ENCODE measurements at regions not wholly inside any gene's neighbourhood (a gene's known extent, or its start where the extent isn't known, plus 50 kb on each side); places are given as distances from the start of the nearest gene placed in this dataset.

DNA sequence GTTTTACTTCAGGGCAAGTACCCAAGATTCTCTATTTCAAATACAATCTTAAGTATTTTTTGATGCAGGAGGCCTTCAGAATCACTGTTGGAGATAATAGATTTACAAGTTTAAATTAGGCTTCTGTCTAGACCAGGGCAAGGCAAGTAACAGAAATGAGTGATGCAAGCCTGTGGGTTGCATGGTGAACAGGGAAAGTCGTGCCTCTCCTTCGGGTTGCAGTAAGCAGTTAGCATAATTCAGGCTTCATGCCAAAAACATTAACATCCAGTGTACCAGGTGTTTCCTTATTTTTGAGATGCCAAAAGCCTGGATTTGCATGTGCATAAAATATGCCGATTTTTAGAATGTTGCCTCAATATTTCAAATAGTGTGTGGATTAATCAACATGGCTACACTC, 369.0 kb downstream of the CAAP1 start:
- TF ChIP-seq CREB5 (CRISPR knock-in tag; IDR thresholded peaks at IDR 0.05; ENCODE audit: low read depth): no peak
- no peak for TF ChIP-seq ZNF70 (CRISPR knock-in tag; IDR thresholded peaks at IDR 0.05)
- TF ChIP-seq TCF4 (CRISPR knock-in tag; IDR thresholded peaks at IDR 0.05; ENCODE audit: borderline replicate concordance): no peak
- TF ChIP-seq ARNTL (CRISPR knock-in tag; IDR thresholded peaks at IDR 0.05; ENCODE audit: borderline replicate concordance, low read depth): no peak
- TF ChIP-seq OSR1 (CRISPR knock-in tag; IDR thresholded peaks at IDR 0.05): no peak
- TF ChIP-seq ZNF565 (CRISPR knock-in tag; conservative IDR thresholded peaks at IDR 0.05; ENCODE audit: low read depth): no peak
- TF ChIP-seq RARB (CRISPR knock-in tag; IDR thresholded peaks at IDR 0.05): no peak
- no peak for TF ChIP-seq ISL1 (CRISPR knock-in tag; IDR thresholded peaks at IDR 0.05)
- TF ChIP-seq POU6F1 (CRISPR knock-in tag; IDR thresholded peaks at IDR 0.05; ENCODE audit: borderline replicate concordance, low read depth): no peak
- TF ChIP-seq, protein P1, sequence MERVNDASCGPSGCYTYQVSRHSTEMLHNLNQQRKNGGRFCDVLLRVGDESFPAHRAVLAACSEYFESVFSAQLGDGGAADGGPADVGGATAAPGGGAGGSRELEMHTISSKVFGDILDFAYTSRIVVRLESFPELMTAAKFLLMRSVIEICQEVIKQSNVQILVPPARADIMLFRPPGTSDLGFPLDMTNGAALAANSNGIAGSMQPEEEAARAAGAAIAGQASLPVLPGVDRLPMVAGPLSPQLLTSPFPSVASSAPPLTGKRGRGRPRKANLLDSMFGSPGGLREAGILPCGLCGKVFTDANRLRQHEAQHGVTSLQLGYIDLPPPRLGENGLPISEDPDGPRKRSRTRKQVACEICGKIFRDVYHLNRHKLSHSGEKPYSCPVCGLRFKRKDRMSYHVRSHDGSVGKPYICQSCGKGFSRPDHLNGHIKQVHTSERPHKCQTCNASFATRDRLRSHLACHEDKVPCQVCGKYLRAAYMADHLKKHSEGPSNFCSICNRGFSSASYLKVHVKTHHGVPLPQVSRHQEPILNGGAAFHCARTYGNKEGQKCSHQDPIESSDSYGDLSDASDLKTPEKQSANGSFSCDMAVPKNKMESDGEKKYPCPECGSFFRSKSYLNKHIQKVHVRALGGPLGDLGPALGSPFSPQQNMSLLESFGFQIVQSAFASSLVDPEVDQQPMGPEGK (CRISPR knock-in tag; IDR thresholded peaks at IDR 0.05; ENCODE audit: borderline replicate concordance): no peak
- no peak for TF ChIP-seq ESRRG (CRISPR knock-in tag; IDR thresholded peaks at IDR 0.05)
- TF ChIP-seq, protein P2, sequence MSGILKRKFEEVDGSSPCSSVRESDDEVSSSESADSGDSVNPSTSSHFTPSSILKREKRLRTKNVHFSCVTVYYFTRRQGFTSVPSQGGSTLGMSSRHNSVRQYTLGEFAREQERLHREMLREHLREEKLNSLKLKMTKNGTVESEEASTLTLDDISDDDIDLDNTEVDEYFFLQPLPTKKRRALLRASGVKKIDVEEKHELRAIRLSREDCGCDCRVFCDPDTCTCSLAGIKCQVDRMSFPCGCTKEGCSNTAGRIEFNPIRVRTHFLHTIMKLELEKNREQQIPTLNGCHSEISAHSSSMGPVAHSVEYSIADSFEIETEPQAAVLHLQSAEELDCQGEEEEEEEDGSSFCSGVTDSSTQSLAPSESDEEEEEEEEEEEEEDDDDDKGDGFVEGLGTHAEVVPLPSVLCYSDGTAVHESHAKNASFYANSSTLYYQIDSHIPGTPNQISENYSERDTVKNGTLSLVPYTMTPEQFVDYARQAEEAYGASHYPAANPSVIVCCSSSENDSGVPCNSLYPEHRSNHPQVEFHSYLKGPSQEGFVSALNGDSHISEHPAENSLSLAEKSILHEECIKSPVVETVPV (CRISPR knock-in tag; IDR thresholded peaks at IDR 0.05): no peak
- no peak for TF ChIP-seq GLIS3 (CRISPR knock-in tag; IDR thresholded peaks at IDR 0.05)

Data from SK-N-SH treated with all-trans-retinoic acid at 6 μM for 48 hours (cell line).